Cerebellar cortex (tissue), 1 donor: ENCODE measurements at regions not wholly inside any gene's neighbourhood (a gene's known extent, or its start where the extent isn't known, plus 50 kb on each side); places are given as distances from the start of the nearest gene placed in this dataset.
A peak's percentile ranks its signal among the peaks of the same experiment; 100 is the strongest.
"Not testable (repeated sequence)": the region's sequence is repeated elsewhere in the genome, so short reads cannot be mapped to it uniquely, and the experiment has no call there.

Experiments used
- DNase-seq: peaks from one replicate; pipeline ENCODE4 v3.0.0-alpha.2; 2015; ENCODE audit warnings: low spot score

DNA sequence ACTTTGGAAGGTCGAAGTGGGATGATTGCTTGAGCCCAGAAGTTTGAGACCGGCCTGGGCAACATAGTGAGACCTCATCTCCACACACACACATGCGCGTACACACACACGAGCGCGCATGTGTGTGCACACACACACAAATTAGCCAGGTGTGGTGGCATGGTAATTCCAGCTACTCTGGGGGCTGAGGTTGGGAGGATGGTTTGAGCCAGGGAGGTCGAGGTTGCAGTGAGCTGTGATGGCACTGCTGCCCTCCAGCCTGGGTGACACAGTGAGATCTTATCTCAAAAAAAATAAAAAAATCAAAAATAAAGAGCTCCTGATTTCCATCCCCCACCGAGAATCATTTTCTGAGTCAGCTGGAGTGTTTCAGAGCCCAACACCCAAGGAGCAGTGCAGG, 261.5 kb upstream of the PLGLB2 start:
- DNase-seq, result not testable (repeated sequence)

DNA sequence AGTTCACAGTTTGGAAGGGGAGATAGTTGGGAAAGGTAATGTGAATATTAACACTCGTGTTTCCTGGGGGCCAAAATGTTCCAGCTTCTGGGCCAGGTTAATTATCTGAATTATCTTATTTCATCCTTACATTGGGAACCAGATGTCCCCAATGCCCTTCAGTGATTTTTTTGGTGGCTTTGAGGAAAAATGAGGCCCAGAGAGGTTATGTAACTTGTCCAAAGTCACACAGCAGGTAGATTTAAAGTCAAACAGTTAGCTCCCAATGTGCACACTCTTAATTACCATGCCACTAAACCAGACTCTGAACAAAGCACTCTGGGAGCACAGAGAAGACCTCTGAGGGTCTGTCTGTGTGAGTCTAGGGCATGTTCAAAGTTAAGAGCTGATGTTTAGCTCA, 259.9 kb upstream of the PLGLB2 start:
- DNase-seq, result not testable (repeated sequence)

DNA sequence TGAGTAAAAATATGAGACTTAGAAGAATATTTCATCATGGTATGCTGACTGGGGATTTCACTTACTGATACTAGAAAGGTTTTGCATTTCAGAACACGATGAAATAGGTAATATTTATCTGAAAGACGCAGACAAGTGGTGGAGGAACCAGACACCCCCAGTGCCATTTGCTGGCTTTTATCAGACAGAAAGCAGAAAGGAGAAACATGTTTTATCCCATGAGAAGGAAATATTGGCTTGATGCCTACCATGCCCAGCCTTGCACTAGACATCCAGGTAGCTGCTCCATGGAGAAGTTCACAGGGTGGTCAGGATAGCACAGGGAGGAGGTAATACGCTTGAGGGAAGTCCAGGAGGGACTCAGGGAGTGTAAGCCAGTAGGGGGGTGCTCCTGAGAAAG, 258.9 kb upstream of the PLGLB2 start:
- not testable (repeated sequence) for DNase-seq

DNA sequence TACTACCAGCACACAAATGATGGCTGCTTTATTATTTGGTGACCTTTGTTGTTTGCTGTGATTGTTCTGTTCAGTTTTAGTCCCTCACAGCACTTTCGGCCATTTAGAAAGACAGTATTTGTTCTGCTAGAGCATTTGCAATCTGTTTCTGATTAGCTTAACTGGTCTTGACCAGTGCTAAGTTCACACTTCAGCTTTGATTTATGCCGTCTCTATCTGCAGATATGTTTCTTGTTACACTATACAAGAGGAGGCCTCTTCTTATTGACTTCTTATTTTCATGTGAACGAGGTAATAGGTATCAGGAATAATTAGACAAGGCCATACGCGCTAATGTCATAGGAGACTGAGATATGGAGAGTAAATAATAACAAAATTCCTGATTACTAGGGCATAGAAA, 253.0 kb upstream of the PLGLB2 start:
- DNase-seq, result not testable (repeated sequence)

DNA sequence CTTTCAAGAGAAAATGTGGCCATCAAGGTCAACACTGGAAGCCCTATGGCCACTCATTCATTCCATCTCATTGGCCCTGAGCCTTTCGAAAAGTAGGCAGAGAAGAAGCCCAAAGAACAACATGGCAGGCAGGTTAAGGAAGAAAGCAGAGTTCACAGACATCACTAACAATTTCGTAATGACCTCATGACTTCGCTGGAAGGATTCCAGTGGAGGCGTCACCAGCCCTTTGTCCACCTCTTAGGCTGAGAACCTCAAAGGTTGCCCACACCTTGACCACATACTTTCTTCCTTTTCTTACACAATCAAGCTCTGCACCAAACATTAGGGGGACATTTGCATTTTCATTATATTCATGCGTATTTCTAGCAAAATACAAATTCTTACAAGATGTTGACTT, 252.4 kb upstream of the PLGLB2 start:
- not testable (repeated sequence) for DNase-seq

DNA sequence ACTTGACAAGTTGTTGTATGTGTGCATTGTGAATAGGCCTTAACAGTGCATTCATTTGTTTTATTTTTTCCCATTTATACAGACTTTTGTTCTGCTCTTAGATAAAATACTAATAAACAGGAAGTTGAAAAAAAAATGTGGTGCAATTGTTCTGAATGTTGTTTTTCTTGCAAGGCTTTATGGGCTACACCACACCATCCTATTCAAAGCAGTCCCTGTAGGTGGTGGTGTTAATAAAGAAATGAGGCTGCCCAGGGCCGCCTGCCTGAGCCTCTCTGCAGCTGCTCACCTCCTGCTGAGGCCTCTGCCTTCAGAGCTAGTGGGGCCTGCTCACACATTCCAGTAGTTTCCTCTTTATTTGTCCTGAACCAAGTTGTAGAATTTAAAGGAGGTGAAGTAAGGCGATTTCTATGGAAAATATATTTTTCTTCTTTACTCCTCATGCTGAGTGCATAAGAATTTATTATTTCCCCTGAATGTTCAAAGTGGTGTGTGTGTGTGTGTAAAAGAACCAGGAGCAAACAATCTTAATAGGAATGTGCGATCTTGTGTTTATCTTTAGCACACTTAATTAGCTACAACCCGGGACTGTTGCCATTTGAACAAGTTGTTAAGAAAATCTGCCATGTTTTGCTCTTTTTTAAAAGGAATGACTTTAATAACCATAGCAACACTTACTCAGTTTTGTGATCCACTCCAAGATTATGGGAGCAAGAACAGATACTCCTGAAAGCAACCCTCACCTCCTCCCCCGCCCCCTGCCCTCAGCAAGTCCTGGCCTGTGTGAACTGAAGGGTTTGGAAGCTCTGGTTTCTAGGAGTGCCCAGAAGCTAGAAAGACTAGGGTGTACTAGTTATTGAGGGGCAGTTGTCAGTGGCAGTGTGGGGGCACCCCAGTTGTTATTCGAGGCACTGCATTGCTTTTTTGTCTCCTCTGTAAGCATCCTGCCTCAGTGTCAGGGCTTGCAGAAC, 251.6 kb upstream of the PLGLB2 start:
- DNase-seq, result peak; percentile 18

DNA sequence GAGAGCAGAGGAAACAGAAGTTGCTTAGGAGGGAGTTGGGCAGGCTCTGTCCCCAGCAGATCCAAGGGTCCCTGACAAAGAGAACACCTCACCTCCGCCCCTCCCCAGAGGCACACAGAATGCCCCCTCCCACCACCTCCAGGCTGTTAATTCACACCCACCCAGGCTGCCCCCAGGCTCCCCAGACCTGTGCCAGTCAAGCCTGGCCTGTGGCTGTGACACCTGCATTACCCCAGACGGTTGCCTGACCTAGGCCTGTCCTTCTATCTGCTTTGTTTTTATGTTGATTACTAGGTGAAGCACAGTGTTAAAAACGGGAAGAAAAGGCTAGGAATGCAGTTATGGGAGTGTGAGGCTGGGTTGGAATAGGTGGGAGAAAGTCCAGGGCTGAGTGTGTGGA, 250.8 kb upstream of the PLGLB2 start:
- not testable (repeated sequence) for DNase-seq

DNA sequence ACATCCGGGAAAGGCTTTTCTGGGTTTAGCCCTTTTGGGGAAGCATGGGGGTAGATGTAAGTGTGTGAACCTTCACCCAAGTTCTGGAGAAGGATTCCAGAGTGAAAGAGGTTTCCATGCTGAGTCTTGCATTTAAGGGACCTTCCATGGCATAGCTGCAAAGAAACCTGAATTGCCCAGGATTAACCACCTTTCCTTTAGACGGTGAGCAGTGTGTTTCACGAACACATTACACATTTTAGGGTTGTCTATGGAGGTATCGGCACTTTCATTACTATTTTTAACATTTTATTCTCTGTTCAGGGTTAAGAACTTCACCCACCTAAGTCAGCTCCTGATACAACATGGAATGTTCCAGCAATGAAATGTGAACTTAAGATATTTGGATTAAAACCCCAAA, 250.2 kb upstream of the PLGLB2 start:
- DNase-seq, result not testable (repeated sequence)

DNA sequence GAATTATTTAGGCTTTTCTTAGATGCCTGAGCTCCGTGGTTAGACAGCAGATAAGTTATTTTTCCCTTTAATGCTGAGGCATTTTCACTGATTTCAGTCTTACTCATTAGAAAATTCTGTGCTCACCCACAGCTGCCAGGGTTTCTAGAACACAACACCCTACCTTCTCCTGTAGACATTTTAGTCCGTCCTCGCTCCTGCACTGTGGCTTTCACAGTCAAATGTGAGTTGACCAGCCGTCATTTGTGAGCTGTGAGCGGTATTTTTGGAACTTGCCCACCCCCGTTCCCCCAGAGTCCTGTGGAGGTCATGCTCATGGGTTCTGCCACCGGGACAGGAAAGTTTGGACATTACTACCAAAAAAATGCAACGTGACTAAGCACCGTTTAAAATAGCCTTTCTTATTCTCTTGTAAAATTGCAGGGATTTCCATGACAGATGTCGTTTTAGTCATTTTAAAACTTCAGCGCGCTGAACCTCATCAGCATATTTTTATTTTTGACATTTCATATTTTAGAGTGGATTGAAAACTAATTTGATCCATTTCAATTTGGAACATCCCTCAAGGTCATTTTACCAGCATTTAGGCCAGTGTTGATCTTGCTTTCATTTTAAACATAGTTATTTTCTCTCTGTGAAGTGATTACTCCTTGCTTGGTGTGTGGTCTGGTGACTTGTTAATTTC, 249.6 kb upstream of the PLGLB2 start:
- DNase-seq, result not testable (repeated sequence)

DNA sequence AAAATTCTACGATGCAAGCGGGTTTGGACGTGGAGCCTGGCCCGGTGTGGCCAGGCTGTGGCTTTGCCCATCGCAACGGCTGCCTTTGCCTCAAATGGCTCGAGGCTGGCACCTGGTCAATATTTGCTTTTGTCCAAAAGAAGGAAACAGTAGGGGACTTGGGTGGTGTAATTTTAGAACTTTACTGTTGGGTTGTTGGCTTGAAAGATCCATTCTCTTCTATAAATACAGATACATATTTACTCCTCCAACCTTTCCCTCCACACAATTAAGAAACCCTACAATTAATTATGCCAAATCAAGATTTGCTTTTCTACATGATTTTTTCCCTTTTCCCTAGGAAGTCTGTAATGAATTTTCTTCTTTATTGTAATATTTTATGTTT, 249.0 kb upstream of the PLGLB2 start:
- DNase-seq, result not testable (repeated sequence)

DNA sequence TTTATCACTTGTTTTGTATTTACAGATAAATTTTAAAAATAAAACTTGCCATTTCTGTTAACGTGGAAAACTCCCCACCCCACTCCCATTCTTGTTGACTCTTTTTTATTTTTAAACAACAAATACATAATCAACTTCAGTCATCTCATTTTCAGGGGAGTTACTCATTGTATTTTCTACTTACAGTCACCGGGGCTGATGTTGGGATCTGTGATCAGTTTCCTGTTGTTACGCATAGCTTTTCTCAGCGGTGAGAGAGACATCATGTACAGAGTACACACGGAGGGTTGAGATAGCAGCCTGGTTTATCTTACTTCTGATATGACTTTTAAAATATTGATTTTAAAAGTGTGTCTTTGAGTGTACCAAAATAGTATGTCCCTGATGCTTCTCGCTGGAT, 248.0 kb upstream of the PLGLB2 start:
- DNase-seq, result not testable (repeated sequence)

DNA sequence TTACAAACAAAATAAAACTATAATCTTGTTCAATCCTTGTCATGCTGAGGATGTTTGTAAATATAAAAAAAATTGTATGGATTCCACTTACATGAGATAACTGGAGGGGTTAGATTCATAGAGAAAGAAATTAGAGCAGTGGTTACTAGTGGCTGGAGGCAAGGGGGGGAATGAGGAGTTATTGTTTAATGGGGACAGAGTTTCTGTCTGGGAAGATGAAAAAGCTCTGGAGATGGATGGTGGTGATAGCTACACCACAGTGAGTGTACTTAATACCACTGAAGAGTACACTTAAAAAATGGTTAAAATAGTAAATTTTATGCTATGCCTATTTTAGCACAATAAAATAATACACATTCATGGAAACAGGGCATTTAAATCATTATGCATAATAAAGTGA, 247.5 kb upstream of the PLGLB2 start:
- DNase-seq, result not testable (repeated sequence)

DNA sequence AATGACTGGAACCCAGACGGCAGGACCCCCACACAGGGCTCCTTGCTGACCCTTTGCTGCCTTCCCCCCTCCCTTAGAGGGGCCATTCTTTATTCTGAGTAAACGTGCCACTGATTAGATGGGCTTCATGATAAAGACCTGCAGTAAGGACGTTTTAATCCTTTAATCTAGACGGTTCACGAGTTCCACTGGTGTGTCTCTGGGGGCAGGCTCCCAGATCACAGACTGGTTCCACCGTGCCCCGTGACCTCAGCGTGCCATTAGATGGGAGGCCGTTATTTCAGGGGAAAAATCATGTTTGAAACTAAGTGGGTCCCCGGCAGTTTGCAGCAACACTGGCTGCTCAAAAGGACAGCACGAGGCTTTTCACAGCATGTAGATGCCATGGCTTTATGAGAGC, 246.9 kb upstream of the PLGLB2 start:
- DNase-seq, result not testable (repeated sequence)

DNA sequence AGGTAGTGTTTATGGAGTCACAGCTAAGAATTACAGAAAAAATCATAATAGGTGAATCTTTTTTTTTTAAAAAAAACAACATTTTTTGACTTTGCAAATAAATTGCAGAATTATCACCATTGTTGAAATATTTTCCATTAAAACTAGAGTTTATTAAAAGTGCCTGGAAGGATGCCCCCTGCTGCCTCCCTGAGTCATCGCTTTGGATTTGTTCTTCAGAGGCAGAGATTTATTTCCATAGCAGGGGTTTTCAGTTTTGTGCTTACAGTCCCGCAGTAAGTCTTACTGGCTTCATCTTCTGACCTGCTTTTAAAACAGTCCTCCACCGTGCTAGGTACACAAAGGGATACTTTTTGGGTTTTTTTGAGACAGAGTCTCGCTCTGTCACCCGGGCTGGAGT, 244.9 kb upstream of the PLGLB2 start:
- DNase-seq, result not testable (repeated sequence)

DNA sequence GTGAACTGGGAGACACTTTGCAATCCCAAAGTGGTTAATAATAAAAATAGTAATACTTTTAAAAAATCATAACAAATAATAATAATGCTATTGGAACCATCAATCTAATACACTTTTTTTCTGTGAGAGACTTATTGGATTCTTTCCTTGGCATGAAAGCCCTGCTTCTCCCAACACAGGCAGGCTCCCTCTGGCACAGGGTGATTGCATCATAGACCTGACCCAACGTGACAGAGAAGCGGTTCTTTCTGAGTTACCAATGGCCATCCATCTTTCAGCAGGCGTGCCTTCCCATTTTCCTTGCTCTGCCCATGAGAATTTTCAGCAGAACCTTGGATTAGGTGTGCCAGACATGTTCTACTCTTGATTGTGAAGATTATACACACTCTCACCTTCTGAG, 242.6 kb upstream of the PLGLB2 start:
- DNase-seq, result not testable (repeated sequence)

DNA sequence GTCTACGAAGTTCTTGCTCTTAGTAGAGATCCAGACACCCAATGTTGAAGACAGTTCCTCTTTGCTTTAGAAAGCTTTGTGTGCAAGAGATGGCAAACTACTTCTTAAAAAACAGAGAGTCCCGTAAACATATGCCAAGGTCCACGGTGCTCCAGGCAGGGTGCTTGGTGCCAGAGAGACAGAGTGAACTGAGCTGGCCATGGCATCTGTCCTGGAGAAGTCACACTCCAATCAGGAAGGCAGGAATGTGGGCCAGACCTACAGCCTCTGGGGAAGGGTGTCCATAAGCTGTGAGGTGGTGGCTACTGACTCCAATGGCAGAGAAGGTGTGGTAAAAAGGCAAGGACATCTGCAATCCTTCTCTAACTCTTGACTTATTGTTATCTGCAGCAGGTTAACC, 242.0 kb upstream of the PLGLB2 start:
- not testable (repeated sequence) for DNase-seq

DNA sequence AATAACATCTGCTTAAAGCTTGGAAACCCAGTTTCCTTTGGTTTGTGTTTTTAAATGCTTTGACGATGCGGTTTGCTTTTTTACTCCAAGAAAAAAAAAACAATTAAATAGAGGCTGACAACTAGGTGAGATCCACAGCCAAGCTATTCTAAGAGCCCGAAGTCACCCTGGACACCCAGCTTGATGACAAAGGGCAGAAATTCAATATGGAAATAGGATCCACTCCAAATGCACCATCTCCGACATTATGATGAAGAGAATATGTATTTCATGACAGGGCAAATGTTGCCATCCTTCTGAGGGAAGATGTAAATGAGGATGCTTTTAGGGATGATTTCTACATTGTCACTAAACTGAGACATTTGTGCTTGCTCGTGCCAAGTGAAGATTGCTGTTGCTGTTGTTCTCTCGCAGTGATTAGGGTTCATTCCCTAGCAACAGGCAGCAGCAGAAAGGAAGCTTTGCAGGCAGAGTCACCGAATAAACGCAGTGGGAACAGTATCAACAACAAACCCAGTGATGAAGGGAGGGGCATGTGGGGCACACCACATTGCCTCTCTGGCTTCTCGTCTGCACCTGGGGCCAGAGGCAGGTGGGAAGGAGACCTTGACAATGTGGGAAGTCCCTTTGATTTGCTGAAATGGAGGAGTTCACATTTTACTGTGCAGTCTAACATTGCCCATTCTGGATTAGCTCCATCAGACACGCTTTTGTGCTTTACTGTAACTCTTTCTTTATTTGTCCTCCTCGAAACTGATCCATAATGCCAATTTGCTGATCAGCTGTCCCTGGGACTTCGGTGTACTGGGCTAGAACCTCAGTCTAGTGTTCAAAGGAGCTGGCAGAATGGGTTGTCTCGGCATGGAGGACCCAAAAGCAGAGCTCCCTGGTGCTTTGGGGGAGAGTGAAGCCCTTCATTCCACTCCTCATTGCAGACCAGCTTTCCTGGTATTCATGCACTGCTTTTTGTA, 240.2 kb upstream of the PLGLB2 start:
- DNase-seq, result not testable (repeated sequence)

DNA sequence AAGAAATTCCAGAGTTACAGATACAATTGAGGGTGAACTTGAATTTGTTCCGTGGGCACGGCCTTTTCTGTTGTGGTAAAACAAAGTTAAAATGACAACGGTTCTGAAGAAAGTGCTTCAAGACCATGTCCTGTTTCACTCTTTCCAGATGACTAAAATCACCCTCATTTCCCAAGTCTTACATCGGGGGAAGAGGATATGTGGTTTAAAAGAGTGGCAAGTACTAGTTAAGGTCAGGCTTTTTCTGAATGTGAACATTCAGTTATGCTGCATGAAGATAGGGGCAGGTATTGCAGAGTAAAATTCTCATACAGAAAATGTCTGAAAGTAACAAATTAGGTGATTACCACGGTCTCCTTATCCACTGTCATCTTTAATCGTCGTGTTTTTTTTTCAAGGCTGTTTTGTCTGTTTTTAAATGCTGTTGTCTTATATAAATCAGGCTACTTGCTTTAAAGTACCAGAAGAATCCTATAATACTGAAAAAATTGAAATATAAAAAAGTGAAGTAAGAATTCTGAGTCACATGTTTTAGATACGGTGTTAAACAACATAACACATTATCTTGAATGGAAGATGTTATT, 236.6 kb upstream of the PLGLB2 start:
- not testable (repeated sequence) for DNase-seq

DNA sequence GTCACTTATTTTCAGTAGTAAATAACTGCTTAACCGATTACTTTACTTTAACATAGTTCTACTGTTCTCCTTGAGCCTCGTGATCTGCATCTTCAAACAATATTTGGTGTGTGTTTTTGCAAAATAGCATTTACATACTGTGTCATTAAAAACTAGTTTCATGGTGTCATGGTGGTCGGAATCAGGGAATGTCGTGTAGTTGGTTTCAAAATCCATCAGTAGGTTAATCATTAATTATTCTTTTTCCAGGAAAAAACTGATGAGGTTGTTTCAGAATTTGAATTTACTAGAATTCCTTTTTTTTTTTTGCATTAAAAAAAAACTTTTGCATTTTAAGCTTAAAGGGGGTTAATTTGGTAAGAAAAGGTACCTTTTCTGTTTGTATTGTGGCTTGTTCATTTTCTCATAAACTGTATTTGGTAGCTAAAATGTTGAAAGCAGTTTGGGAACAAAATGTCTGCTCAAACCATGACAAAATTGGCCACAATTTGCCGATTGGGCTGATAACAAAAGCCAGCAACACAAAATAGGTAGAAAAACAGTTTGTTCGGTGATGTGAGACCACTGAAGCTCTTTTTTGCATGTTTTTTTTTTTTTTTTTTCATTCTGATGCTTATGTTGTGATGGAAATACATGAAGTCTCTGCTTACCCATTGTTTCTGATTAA, 234.9 kb upstream of the PLGLB2 start:
- DNase-seq, result not testable (repeated sequence)

DNA sequence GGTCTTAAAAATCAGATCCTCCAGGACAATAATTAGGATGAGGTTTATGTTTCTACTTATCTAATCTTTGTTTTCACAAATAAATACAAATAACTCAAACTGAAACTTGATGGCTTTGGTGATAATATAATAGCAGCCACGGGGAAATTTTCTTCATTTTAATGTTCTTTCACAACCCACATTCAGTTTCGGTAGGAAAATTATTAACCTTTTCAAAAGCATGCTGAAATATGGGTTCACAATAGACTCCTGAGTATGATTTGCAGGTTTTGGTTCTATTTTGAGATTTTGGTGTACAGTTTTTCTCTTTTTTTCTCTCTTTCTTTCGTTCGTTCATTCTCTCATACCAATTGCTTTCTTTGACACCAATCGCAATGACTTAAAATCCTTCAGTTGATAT, 233.9 kb upstream of the PLGLB2 start:
- DNase-seq, result not testable (repeated sequence)

DNA sequence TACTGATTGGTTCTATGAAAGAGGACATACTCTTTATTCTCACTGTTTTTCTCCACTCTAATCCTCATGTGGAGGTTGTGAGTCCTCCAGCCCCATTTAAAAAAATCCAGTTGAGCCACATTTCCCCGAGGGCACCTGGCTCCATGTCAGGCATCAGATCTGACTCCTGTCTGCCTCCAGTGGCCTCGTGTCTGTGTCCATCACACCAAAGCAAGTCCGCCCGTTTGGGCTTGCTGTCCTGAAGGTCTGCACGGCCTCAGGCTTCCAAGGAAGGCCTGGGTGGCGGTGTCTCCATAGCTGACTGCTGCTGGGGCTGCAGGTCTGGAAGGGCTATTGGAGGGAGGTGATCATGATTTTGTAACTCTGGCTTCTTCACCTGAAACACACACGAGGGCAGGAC, 233.4 kb upstream of the PLGLB2 start:
- not testable (repeated sequence) for DNase-seq
